Neural cell (in vitro differentiated cells): ENCODE measurements at regions not wholly inside any gene's neighbourhood (a gene's known extent, or its start where the extent isn't known, plus 50 kb on each side); places are given as distances from the start of the nearest gene placed in this dataset.
A peak's percentile ranks its signal among the peaks of the same experiment; 100 is the strongest.

Experiments used
- H2AFZ ChIP-seq: fragments of 200-600, 300-800 bp; sonication (generic), shearing (Covaris generic); 2 replicates; pipeline ENCODE4 v1.6.0; 2014; ENCODE audit warnings: low read depth, mild to moderate bottlenecking, antibody characterized with exemption, low read length, moderate library complexity
- H3F3A ChIP-seq: fragments of 200-600 bp; shearing (Covaris generic); 2 replicates; pipeline ENCODE4 v1.6.1; 2016; ENCODE audit warnings: mild to moderate bottlenecking, moderate library complexity, mixed read lengths, antibody characterized with exemption, low read length; ENCODE audit not compliant: insufficient read depth, poor library complexity, severe bottlenecking
- H3K27ac ChIP-seq: fragments of 200-600, 300-800 bp; sonication (generic), shearing (Covaris generic); 2 replicates; pipeline ENCODE4 v1.5.1; 2014; ENCODE audit warnings: mild to moderate bottlenecking, low read length, moderate library complexity
- H3K27me3 ChIP-seq: fragments of 300-800, 200-600 bp; sonication (generic), shearing (Covaris generic); 2 replicates; pipeline ENCODE4 v1.6.0; 2014; ENCODE audit warnings: mild to moderate bottlenecking, low read depth, low read length, moderate library complexity; ENCODE audit not compliant: insufficient read depth
- H3K36me3 ChIP-seq: fragments of 300-800, 200-600 bp; sonication (generic), shearing (Covaris generic); 2 replicates; pipeline ENCODE4 v1.5.1; 2014; ENCODE audit warnings: mild to moderate bottlenecking, antibody characterized with exemption, low read length, moderate library complexity; ENCODE audit not compliant: insufficient read depth
- H3K4me2 ChIP-seq: fragments of 300-800, 200-600 bp; sonication (generic), shearing (Covaris generic); 2 replicates; pipeline ENCODE4 v1.6.0; 2014; ENCODE audit warnings: mild to moderate bottlenecking, low read length
- H3K4me3 ChIP-seq: fragments of 300-800, 200-600 bp; sonication (generic), shearing (Covaris generic); 2 replicates; pipeline ENCODE4 v1.5.1; 2014; ENCODE audit warnings: mild to moderate bottlenecking, low read length, moderate library complexity
- H3K79me2 ChIP-seq: fragments of 200-600 bp; shearing (Covaris generic); replicated peaks from 2 replicates; pipeline ENCODE4 v1.6.0; 2014; ENCODE audit warnings: mild to moderate bottlenecking, low read length, moderate library complexity; ENCODE audit not compliant: insufficient read depth
- H3K9ac ChIP-seq: fragments of 300-800, 200-600 bp; sonication (generic), shearing (Covaris generic); 2 replicates; pipeline ENCODE4 v1.6.1; 2016; ENCODE audit warnings: mild to moderate bottlenecking, low read length, mixed read lengths
- H3K9me2 ChIP-seq: fragments of 200-600 bp; shearing (Covaris generic); 2 replicates; pipeline ENCODE4 v1.6.1; 2016; ENCODE audit warnings: mild to moderate bottlenecking, low read length, mixed read lengths; ENCODE audit not compliant: insufficient read depth
- H3K9me3 ChIP-seq: fragments of 200-600, 300-800 bp; sonication (generic), shearing (Covaris generic); 2 replicates; pipeline ENCODE4 v1.6.1; 2016; ENCODE audit warnings: mild to moderate bottlenecking, mixed run types, low read length, moderate library complexity, mixed read lengths
- H4K20me1 ChIP-seq: fragments of 200-600 bp; shearing (Covaris generic); 2 replicates; pipeline ENCODE4 v1.6.1; 2016; ENCODE audit warnings: mild to moderate bottlenecking, mixed run types; ENCODE audit not compliant: insufficient read depth
- CTCF ChIP-seq: fragments of 450-650 bp; IDR thresholded peaks from 2 replicates; pipeline ENCODE4 v1.5.1; 2014; ENCODE audit warnings: antibody characterized with exemption, mild to moderate bottlenecking, moderate library complexity; ENCODE audit not compliant: poor library complexity, severe bottlenecking
- EP300 ChIP-seq: fragments of 450-650 bp; conservative IDR thresholded peaks from 2 replicates; pipeline ENCODE4 v1.6.1; 2014; ENCODE audit warnings: antibody characterized with exemption, mild to moderate bottlenecking, moderate library complexity; ENCODE audit not compliant: poor library complexity, severe bottlenecking
- EZH2 ChIP-seq: fragments of 200-600, 300-800 bp; shearing (Covaris generic), sonication (generic); IDR thresholded peaks from 2 replicates; pipeline ENCODE4 v1.6.1; 2014; ENCODE audit warnings: antibody characterized with exemption, low read length, borderline replicate concordance, mild to moderate bottlenecking; ENCODE audit not compliant: insufficient read depth, poor library complexity, severe bottlenecking
- MXI1 ChIP-seq: fragments of 450-650 bp; conservative IDR thresholded peaks from 2 replicates; pipeline ENCODE4 v1.6.1; 2014; ENCODE audit warnings: antibody characterized with exemption, mild to moderate bottlenecking; ENCODE audit not compliant: poor library complexity, severe bottlenecking
- POLR2AphosphoS5 ChIP-seq: IDR thresholded peaks from 2 replicates; pipeline ENCODE4 v1.6.1; 2012
- RAD21 ChIP-seq: fragments of 450-650 bp; conservative IDR thresholded peaks from 2 replicates; pipeline ENCODE4 v1.6.1; 2014; ENCODE audit warnings: antibody characterized with exemption, mild to moderate bottlenecking, moderate library complexity
- SMC3 ChIP-seq: fragments of 450-650 bp; conservative IDR thresholded peaks from 2 replicates; pipeline ENCODE4 v1.6.1; 2014; ENCODE audit warnings: antibody characterized with exemption, mild to moderate bottlenecking, moderate library complexity; ENCODE audit not compliant: poor library complexity
- TAF1 ChIP-seq: IDR thresholded peaks from 2 replicates; pipeline ENCODE4 v1.6.1; 2012; ENCODE audit warnings: low read depth
- TF ChIP-seq, protein P1 (sequence below): IDR thresholded peaks from 2 replicates; pipeline ENCODE4 v1.6.1; 2012; ENCODE audit warnings: borderline replicate concordance

DNA sequence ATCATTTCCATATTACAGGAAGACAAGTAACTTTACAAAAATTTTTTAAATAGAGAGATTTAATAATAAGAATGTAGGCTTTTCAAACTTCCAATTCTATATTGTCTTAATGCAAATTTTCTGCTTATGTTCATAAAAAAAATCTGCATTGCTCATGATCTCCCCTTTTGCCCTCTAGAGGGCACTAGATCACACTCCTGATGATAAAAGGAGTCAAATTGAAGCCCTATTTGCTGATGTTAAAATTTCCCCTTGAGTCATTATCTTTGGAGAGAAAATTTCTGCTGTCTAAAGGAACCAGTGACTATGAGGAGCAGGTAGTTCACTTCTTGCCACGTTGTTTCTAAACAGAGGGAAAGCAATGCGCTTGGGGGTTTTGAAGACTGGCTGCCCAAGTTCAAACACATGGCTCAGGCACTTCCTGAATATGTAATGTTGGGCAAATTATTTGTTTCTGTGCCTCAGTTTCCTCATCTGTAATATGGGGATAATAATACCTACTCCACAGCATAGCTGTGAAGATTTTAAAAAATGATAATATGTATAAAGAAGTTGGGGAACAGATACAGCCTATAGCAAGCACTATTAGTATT lies 874.2 kb downstream of the TFAP2A start:
- H3K36me3 ChIP-seq = no peaks in the 10 kb centered on the region

GRCh38 chr6:9540126-9540525 lies 874.7 kb downstream of the TFAP2A start:
- H3K27me3 ChIP-seq = no peaks in the 10 kb centered on the region
- TF ChIP-seq SMC3 (no peak), EZH2 (no peak), TAF1 (no peak), CTCF (no peak), EP300 (no peak), POLR2AphosphoS5 (no peak), MXI1 (no peak), RAD21 (no peak)
- TF ChIP-seq, protein P1, sequence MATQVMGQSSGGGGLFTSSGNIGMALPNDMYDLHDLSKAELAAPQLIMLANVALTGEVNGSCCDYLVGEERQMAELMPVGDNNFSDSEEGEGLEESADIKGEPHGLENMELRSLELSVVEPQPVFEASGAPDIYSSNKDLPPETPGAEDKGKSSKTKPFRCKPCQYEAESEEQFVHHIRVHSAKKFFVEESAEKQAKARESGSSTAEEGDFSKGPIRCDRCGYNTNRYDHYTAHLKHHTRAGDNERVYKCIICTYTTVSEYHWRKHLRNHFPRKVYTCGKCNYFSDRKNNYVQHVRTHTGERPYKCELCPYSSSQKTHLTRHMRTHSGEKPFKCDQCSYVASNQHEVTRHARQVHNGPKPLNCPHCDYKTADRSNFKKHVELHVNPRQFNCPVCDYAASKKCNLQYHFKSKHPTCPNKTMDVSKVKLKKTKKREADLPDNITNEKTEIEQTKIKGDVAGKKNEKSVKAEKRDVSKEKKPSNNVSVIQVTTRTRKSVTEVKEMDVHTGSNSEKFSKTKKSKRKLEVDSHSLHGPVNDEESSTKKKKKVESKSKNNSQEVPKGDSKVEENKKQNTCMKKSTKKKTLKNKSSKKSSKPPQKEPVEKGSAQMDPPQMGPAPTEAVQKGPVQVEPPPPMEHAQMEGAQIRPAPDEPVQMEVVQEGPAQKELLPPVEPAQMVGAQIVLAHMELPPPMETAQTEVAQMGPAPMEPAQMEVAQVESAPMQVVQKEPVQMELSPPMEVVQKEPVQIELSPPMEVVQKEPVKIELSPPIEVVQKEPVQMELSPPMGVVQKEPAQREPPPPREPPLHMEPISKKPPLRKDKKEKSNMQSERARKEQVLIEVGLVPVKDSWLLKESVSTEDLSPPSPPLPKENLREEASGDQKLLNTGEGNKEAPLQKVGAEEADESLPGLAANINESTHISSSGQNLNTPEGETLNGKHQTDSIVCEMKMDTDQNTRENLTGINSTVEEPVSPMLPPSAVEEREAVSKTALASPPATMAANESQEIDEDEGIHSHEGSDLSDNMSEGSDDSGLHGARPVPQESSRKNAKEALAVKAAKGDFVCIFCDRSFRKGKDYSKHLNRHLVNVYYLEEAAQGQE = no peak
- no peak overlapping the region for H3K4me2 ChIP-seq
- H3K9ac ChIP-seq = no peak overlapping the region
- no peaks in the 10 kb centered on the region for H3K36me3 ChIP-seq
- no peak overlapping the region for H3K4me3 ChIP-seq
- no peak overlapping the region for H2AFZ ChIP-seq
- no peaks in the 10 kb centered on the region for H3K9me2 ChIP-seq
- H3K79me2 ChIP-seq = no peaks in the 10 kb centered on the region
- H4K20me1 ChIP-seq = no peaks in the 10 kb centered on the region
- no peak overlapping the region for H3K27ac ChIP-seq
- H3K9me3 ChIP-seq = no peaks in the 10 kb centered on the region
- no peaks in the 10 kb centered on the region for H3F3A ChIP-seq

More for the DNA sequence above, 874.2 kb downstream of the TFAP2A start:
- Histone ChIP-seq H2AFZ (no peak overlapping the region), H3K9ac (no peak overlapping the region), H3K9me3 (no peaks in the 10 kb centered on the region), H4K20me1 (no peaks in the 10 kb centered on the region), H3K27me3 (no peaks in the 10 kb centered on the region), H3K27ac (no peak overlapping the region), H3K4me2 (no peak overlapping the region), H3K79me2 (no peaks in the 10 kb centered on the region), H3K4me3 (no peak overlapping the region), H3K9me2 (no peaks in the 10 kb centered on the region), H3F3A (no peaks in the 10 kb centered on the region)
- no peak for TF ChIP-seq TAF1
- TF ChIP-seq POLR2AphosphoS5 = no peak
- no peak for TF ChIP-seq EP300
- TF ChIP-seq RAD21 = peak; percentile 68
- peak; percentile 67 for TF ChIP-seq SMC3
- no peak for TF ChIP-seq MXI1
- TF ChIP-seq CTCF = peak; percentile 67
- TF ChIP-seq, protein P1 = no peak
- no peak for TF ChIP-seq EZH2
